GM12878 (cell line): ENCODE measurements at regions not wholly inside any gene's neighbourhood (a gene's known extent, or its start where the extent isn't known, plus 50 kb on each side); places are given as distances from the start of the nearest gene placed in this dataset.
A peak's percentile ranks its signal among the peaks of the same experiment; 100 is the strongest.

Experiments
- BACH1 ChIP-seq: fragments of 450-650 bp; IDR thresholded peaks from 2 replicates; pipeline ENCODE4 v1.6.1; 2017; ENCODE audit warnings: mild to moderate bottlenecking, borderline replicate concordance
- CBFB ChIP-seq: IDR thresholded peaks from 2 replicates; pipeline ENCODE4 v1.6.1; 2016; ENCODE audit warnings: antibody characterized with exemption, low read depth
- CBX3 ChIP-seq: fragments of 200-600 bp; sonication (generic); IDR thresholded peaks from 2 replicates; pipeline ENCODE4 v1.6.1; 2016; ENCODE audit warnings: low read depth, borderline replicate concordance
- GABPA ChIP-seq: IDR thresholded peaks from 2 replicates; pipeline ENCODE4 v1.6.1; 2014; ENCODE audit warnings: antibody characterized with exemption, low read depth, mild to moderate bottlenecking, inconsistent platforms
- IKZF1 ChIP-seq: fragments of 450-650 bp; conservative IDR thresholded peaks from 2 replicates; pipeline ENCODE4 v1.6.1; 2017; ENCODE audit warnings: antibody characterized with exemption, mild to moderate bottlenecking
- LARP7 ChIP-seq: fragments of 450-650 bp; IDR thresholded peaks from 2 replicates; pipeline ENCODE4 v1.6.1; 2017; ENCODE audit warnings: mild to moderate bottlenecking
- NFYA ChIP-seq: IDR thresholded peaks from 2 replicates; pipeline ENCODE4 v1.6.1; 2011; ENCODE audit warnings: low read depth, mild to moderate bottlenecking, low read length, improper control_type of control experiment, borderline replicate concordance
- NR2F1 ChIP-seq: fragments of 450-650 bp; conservative IDR thresholded peaks from 2 replicates; pipeline ENCODE4 v1.6.1; 2017; ENCODE audit warnings: mild to moderate bottlenecking
- NRF1 ChIP-seq: conservative IDR thresholded peaks from 2 replicates; pipeline ENCODE4 v1.6.1; 2011; ENCODE audit warnings: mild to moderate bottlenecking, low read depth, low read length, improper control_type of control experiment
- SMAD1 ChIP-seq: fragments of 450-650 bp; IDR thresholded peaks from 2 replicates; pipeline ENCODE4 v1.6.1; 2018; ENCODE audit warnings: mild to moderate bottlenecking, low read depth; ENCODE audit not compliant: partially characterized antibody
- TBL1XR1 ChIP-seq: IDR thresholded peaks from 2 replicates; pipeline ENCODE4 v1.6.1; 2012; ENCODE audit warnings: low read depth, low read length, improper control_type of control experiment
- TCF3 ChIP-seq: IDR thresholded peaks from 2 replicates; pipeline ENCODE4 v1.6.1; 2012; ENCODE audit warnings: low read depth, mild to moderate bottlenecking, low read length, borderline replicate concordance; ENCODE audit not compliant: insufficient read depth
- TCF7 ChIP-seq: IDR thresholded peaks from 2 replicates; pipeline ENCODE4 v1.6.1; 2014; ENCODE audit warnings: antibody characterized with exemption, borderline replicate concordance
- TF ChIP-seq, protein P1 (sequence below): fragments of 450-650 bp; IDR thresholded peaks from 2 replicates; pipeline ENCODE4 v1.6.1; 2017; ENCODE audit warnings: low read depth, mild to moderate bottlenecking, moderate library complexity
- TF ChIP-seq, protein P2 (sequence below): fragments of 450-650 bp; IDR thresholded peaks from 2 replicates; pipeline ENCODE4 v1.6.1; 2016; ENCODE audit warnings: mild to moderate bottlenecking, moderate library complexity, borderline replicate concordance
- TF ChIP-seq, protein P3 (sequence below): fragments of 450-650 bp; formaldehyde crosslinking; IDR thresholded peaks from 2 replicates; pipeline ENCODE4 v1.4.0; 2022; ENCODE audit warnings: mild to moderate bottlenecking, moderate library complexity
- TF ChIP-seq, protein P4 (sequence below): IDR thresholded peaks from 2 replicates; pipeline ENCODE4 v1.6.1; 2012; ENCODE audit warnings: low read length, inconsistent platforms
- TF ChIP-seq, protein P5 (sequence below), 3 experiments: IDR thresholded peaks in 2 of 3; conservative IDR thresholded peaks in 1 of 3; 2 replicates each; pipeline ENCODE4 v1.5.1; 2011; ENCODE audit warnings: low read depth in 3 of 3, low read length in 3 of 3, mild to moderate bottlenecking in 3 of 3, control low read depth in 2 of 3, moderate library complexity in 2 of 3, inconsistent platforms in 1 of 3, mixed read lengths in 1 of 3; ENCODE audit not compliant: control insufficient read depth in 2 of 3, insufficient read depth in 1 of 3; ENCODE audit errors: extremely low read depth in 1 of 3

DNA sequence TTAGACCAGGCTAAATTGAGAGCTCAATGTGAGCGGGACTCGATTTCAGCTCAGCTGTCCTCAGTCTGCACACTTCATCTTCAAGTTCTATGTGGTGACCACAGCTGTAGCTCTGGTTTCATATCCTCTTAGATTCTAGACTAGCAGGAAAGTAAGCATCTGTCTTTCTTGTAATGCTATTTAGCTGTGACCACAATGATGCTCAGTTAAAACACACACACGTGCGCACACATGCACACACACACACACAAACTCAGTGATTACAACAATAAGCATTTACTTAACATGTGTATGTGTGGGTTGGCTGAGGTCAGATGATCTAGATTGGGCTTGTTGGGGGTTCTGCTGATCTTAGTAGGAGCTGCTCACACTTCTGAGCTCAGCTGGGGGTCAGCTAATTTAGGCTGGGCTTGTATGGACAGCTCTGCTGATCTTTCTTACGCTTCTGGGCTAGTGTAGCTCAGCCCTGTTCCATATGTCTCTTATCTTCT is 82.5 kb downstream of the ZNF365 start (continued):
- TF ChIP-seq GABPA (0 out of 2 replicates have a peak, but pooled peaks have one; percentile 38), SMAD1 (no peak), TBL1XR1 (peak; percentile 94), NFYA (no peak), CBX3 (no peak), IKZF1 (peak; percentile 90), TCF3 (peak; percentile 95), CBFB (peak; percentile 86), NR2F1 (peak; percentile 71), LARP7 (peak; percentile 51; the same call in 1 of the 2 replicates), BACH1 (peak; percentile 83; the same call in 1 of the 2 replicates), NRF1 (no peak), TCF7 (peak; percentile 52; the same call in 1 of the 2 replicates)
- TF ChIP-seq, protein P1, sequence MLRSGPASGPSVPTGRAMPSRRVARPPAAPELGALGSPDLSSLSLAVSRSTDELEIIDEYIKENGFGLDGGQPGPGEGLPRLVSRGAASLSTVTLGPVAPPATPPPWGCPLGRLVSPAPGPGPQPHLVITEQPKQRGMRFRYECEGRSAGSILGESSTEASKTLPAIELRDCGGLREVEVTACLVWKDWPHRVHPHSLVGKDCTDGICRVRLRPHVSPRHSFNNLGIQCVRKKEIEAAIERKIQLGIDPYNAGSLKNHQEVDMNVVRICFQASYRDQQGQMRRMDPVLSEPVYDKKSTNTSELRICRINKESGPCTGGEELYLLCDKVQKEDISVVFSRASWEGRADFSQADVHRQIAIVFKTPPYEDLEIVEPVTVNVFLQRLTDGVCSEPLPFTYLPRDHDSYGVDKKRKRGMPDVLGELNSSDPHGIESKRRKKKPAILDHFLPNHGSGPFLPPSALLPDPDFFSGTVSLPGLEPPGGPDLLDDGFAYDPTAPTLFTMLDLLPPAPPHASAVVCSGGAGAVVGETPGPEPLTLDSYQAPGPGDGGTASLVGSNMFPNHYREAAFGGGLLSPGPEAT, result peak; percentile 78
- TF ChIP-seq, protein P2, sequence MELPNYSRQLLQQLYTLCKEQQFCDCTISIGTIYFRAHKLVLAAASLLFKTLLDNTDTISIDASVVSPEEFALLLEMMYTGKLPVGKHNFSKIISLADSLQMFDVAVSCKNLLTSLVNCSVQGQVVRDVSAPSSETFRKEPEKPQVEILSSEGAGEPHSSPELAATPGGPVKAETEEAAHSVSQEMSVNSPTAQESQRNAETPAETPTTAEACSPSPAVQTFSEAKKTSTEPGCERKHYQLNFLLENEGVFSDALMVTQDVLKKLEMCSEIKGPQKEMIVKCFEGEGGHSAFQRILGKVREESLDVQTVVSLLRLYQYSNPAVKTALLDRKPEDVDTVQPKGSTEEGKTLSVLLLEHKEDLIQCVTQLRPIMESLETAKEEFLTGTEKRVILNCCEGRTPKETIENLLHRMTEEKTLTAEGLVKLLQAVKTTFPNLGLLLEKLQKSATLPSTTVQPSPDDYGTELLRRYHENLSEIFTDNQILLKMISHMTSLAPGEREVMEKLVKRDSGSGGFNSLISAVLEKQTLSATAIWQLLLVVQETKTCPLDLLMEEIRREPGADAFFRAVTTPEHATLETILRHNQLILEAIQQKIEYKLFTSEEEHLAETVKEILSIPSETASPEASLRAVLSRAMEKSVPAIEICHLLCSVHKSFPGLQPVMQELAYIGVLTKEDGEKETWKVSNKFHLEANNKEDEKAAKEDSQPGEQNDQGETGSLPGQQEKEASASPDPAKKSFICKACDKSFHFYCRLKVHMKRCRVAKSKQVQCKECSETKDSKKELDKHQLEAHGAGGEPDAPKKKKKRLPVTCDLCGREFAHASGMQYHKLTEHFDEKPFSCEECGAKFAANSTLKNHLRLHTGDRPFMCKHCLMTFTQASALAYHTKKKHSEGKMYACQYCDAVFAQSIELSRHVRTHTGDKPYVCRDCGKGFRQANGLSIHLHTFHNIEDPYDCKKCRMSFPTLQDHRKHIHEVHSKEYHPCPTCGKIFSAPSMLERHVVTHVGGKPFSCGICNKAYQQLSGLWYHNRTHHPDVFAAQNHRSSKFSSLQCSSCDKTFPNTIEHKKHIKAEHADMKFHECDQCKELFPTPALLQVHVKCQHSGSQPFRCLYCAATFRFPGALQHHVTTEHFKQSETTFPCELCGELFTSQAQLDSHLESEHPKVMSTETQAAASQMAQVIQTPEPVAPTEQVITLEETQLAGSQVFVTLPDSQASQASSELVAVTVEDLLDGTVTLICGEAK, result no peak
- TF ChIP-seq, protein P3, sequence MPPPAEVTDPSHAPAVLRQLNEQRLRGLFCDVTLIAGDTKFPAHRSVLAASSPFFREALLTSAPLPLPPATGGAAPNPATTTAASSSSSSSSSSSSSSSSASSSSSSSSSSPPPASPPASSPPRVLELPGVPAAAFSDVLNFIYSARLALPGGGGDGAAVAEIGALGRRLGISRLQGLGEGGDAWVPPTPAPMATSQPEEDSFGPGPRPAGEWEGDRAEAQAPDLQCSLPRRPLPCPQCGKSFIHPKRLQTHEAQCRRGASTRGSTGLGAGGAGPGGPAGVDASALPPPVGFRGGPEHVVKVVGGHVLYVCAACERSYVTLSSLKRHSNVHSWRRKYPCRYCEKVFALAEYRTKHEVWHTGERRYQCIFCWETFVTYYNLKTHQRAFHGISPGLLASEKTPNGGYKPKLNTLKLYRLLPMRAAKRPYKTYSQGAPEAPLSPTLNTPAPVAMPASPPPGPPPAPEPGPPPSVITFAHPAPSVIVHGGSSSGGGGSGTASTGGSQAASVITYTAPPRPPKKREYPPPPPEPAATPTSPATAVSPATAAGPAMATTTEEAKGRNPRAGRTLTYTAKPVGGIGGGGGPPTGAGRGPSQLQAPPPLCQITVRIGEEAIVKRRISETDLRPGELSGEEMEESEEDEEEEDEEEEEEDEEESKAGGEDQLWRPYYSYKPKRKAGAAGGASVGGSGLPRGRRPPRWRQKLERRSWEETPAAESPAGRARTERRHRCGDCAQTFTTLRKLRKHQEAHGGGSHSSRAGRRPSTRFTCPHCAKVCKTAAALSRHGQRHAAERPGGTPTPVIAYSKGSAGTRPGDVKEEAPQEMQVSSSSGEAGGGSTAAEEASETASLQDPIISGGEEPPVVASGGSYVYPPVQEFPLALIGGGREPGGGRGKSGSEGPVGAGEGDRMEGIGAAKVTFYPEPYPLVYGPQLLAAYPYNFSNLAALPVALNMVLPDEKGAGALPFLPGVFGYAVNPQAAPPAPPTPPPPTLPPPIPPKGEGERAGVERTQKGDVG (CRISPR knock-in tag), result no peak
- TF ChIP-seq, protein P4, sequence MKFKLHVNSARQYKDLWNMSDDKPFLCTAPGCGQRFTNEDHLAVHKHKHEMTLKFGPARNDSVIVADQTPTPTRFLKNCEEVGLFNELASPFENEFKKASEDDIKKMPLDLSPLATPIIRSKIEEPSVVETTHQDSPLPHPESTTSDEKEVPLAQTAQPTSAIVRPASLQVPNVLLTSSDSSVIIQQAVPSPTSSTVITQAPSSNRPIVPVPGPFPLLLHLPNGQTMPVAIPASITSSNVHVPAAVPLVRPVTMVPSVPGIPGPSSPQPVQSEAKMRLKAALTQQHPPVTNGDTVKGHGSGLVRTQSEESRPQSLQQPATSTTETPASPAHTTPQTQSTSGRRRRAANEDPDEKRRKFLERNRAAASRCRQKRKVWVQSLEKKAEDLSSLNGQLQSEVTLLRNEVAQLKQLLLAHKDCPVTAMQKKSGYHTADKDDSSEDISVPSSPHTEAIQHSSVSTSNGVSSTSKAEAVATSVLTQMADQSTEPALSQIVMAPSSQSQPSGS, result peak; percentile 94
- TF ChIP-seq, protein P5, sequence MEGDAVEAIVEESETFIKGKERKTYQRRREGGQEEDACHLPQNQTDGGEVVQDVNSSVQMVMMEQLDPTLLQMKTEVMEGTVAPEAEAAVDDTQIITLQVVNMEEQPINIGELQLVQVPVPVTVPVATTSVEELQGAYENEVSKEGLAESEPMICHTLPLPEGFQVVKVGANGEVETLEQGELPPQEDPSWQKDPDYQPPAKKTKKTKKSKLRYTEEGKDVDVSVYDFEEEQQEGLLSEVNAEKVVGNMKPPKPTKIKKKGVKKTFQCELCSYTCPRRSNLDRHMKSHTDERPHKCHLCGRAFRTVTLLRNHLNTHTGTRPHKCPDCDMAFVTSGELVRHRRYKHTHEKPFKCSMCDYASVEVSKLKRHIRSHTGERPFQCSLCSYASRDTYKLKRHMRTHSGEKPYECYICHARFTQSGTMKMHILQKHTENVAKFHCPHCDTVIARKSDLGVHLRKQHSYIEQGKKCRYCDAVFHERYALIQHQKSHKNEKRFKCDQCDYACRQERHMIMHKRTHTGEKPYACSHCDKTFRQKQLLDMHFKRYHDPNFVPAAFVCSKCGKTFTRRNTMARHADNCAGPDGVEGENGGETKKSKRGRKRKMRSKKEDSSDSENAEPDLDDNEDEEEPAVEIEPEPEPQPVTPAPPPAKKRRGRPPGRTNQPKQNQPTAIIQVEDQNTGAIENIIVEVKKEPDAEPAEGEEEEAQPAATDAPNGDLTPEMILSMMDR (IDR thresholded peaks at IDR 0.05 in 2 of 3, conservative IDR thresholded peaks at IDR 0.05 in 1 of 3; ENCODE audit: control insufficient read depth in 2 of 3, extremely low read depth in 1 of 3, insufficient read depth in 1 of 3, low read depth in 3 of 3, low read length in 3 of 3), result no peak
